ENCODE measurements at regions not wholly inside any gene's neighbourhood (a gene's known extent, or its start where the extent isn't known, plus 50 kb on each side); places are given as distances from the start of the nearest gene placed in this dataset.

GRCh38 chr2:185404578-185404977 is 334.0 kb upstream of the FSIP2 start:
- ATAC-seq (no peak), FAIRE-seq (no peak), DNase-seq (ENCODE audit: low read depth in 1 of 2, low spot score in 1 of 2) (no peak)
- Histone ChIP-seq H3K9me3 (no peaks in the 10 kb centered on the region), H3K27ac (no peak overlapping the region), H3K4me2 (no peak overlapping the region), H3K4me3 (no peak overlapping the region), H3K4me1 (no peaks in the 10 kb centered on the region)
- WGBS (ENCODE audit: missing lambda C conversion rate): 2% methylated on average over 2 of the region's 2 CpGs
- POLR2A ChIA-PET: no interaction called here
- TF ChIP-seq SMC3 (IDR thresholded peaks at IDR 0.05) (no peak), CBX2 (IDR thresholded peaks at IDR 0.05; ENCODE audit: borderline replicate concordance, low read depth) (no peak), FOXS1 (CRISPR knock-in tag; IDR thresholded peaks at IDR 0.05) (no peak), CHD4 (IDR thresholded peaks at IDR 0.05; ENCODE audit: borderline replicate concordance) (no peak), ZNF302 (CRISPR knock-in tag; IDR thresholded peaks at IDR 0.05) (no peak), EP300 (IDR thresholded peaks at IDR 0.05) (no peak), RCOR1 (IDR thresholded peaks at IDR 0.05; ENCODE audit: low read depth, low read length) (no peak), JUN (IDR thresholded peaks at IDR 0.05) (no peak), RFX5 (IDR thresholded peaks at IDR 0.05) (no peak), TP53 (CRISPR knock-in tag; IDR thresholded peaks at IDR 0.05) (no peak), GATA3 (IDR thresholded peaks at IDR 0.05; ENCODE audit: borderline replicate concordance) (no peak), FOSB (CRISPR knock-in tag; IDR thresholded peaks at IDR 0.05) (no peak)
- CTCF ChIA-PET: no interaction called here

GRCh38 chr2:185417111-185417510 is 321.5 kb upstream of the FSIP2 start:
- H3K27ac ChIP-seq: no peak overlapping the region
- H3K4me3 ChIP-seq: no peak overlapping the region
- H3K9me3 ChIP-seq: no peaks in the 10 kb centered on the region
- no peak overlapping the region for H3K4me2 ChIP-seq
- no peak for ATAC-seq
- CTCF ChIA-PET: no interaction called here
- H3K4me1 ChIP-seq: no peaks in the 10 kb centered on the region
- WGBS (ENCODE audit: missing lambda C conversion rate): 87% methylated on average over 3 of the region's 3 CpGs
- FAIRE-seq: no peak
- POLR2A ChIA-PET: no interaction called here
- no peak for DNase-seq (ENCODE audit: low read depth in 1 of 2, low spot score in 1 of 2)
- TF ChIP-seq E2F6 (IDR thresholded peaks at IDR 0.05; ENCODE audit: borderline replicate concordance, low read depth) (no peak), EHMT2 (IDR thresholded peaks at IDR 0.05; ENCODE audit: low read depth) (no peak), ATOH8 (CRISPR knock-in tag; IDR thresholded peaks at IDR 0.05; ENCODE audit: low read depth) (no peak), TP53 (CRISPR knock-in tag; IDR thresholded peaks at IDR 0.05) (no peak), CEBPB (IDR thresholded peaks at IDR 0.05) (no peak), HES2 (IDR thresholded peaks at IDR 0.05) (no peak), BCL3 (IDR thresholded peaks at IDR 0.05) (no peak), SREBF2 (IDR thresholded peaks at IDR 0.05) (no peak), MAZ (IDR thresholded peaks at IDR 0.05; ENCODE audit: borderline replicate concordance, low read depth, low read length) (no peak), ZNF302 (CRISPR knock-in tag; IDR thresholded peaks at IDR 0.05) (no peak), CHD2 (IDR thresholded peaks at IDR 0.05; ENCODE audit: low read length, partially characterized antibody) (no peak), MAFK (IDR thresholded peaks at IDR 0.05; ENCODE audit: partially characterized antibody) (no peak), PHF8 (IDR thresholded peaks at IDR 0.05; ENCODE audit: borderline replicate concordance, low read depth) (no peak), SMC3 (IDR thresholded peaks at IDR 0.05) (no peak), REST (IDR thresholded peaks at IDR 0.05) (no peak), ZSCAN20 (CRISPR knock-in tag; IDR thresholded peaks at IDR 0.05) (no peak), POLR2A (IDR thresholded peaks at IDR 0.05; ENCODE audit: low read length) (no peak)

Measured in A549 (cell line).